T-cell (primary cell): ENCODE measurements at regions not wholly inside any gene's neighbourhood (a gene's known extent, or its start where the extent isn't known, plus 50 kb on each side); places are given as distances from the start of the nearest gene placed in this dataset.

Source experiments
- ATAC-seq, 4 experiments: fragments of 200-7000 bp in 3 of 4; fragments of 150-1000 bp in 1 of 4; cut with Tn5 transposase; replicated peaks in 1 of 4; 1 replicate in 3 of 4; 2 replicates in 1 of 4; pipeline ENCODE4 v1.10.0; 2021; ENCODE audit warnings: moderate library complexity in 3 of 4, mild to moderate bottlenecking in 2 of 4, moderate number of reproducible peaks in 1 of 4
- CTCF ChIA-PET, 2 donors: fragments of 300-600 bp; sonication (Branson Sonifier 250); formaldehyde crosslinking; loops; one replicate each; lab custom pipeline; 2022; ENCODE audit warnings: antibody characterized with exemption in 2 of 2; lab: Charles Lee
- POLR2A ChIA-PET, 2 donors: fragments of 300-600 bp; sonication (Branson Sonifier 250); formaldehyde crosslinking; loops; one replicate each; lab custom pipeline; 2022; ENCODE audit warnings: antibody characterized with exemption in 2 of 2; lab: Charles Lee
- DNase-seq, 35 experiments: peaks; one replicate each; pipeline versions ENCODE4 v3.0.0 to v3.0.0-alpha.2; 2013 to 2023
- H3K27ac ChIP-seq: one replicate; pipeline ENCODE4 v1.5.1; 2013; ENCODE audit warnings: low read length
- H3K27me3 ChIP-seq, 2 experiments: replicated peaks in 1 of 2; 1 replicate in 1 of 2; 2 replicates in 1 of 2; pipeline versions ENCODE4 v1.6.1 to v1.7.0; 2013; ENCODE audit warnings: low read length in 1 of 2, mixed read lengths in 1 of 2; ENCODE audit not compliant: control insufficient read depth in 2 of 2, insufficient read depth in 2 of 2; ENCODE audit errors: extremely low read depth in 1 of 2
- H3K36me3 ChIP-seq, 2 donors: 1 replicate in 1 of 2; 2 replicates in 1 of 2; pipeline versions ENCODE4 v1.6.1 to v1.7.0; 2013; ENCODE audit warnings: low read length in 1 of 2; ENCODE audit not compliant: control insufficient read depth in 2 of 2, insufficient read depth in 1 of 2; ENCODE audit errors: extremely low read depth in 1 of 2
- H3K4me1 ChIP-seq, 2 experiments: 1 replicate in 1 of 2; 2 replicates in 1 of 2; pipeline versions ENCODE4 v1.6.1 to v1.7.0; 2013; ENCODE audit warnings: low read length in 2 of 2, mixed read lengths in 1 of 2; ENCODE audit not compliant: insufficient read depth in 2 of 2, control insufficient read depth in 1 of 2; ENCODE audit errors: extremely low read depth in 1 of 2
- H3K4me3 ChIP-seq, 2 donors: 1 replicate in 1 of 2; 2 replicates in 1 of 2; pipeline versions ENCODE4 v1.5.1 to v1.7.0; 2013; ENCODE audit warnings: mild to moderate bottlenecking in 2 of 2, low read length in 1 of 2, moderate library complexity in 1 of 2; ENCODE audit not compliant: control insufficient read depth in 1 of 2; ENCODE audit errors: extremely low read depth in 1 of 2
- H3K9me3 ChIP-seq: 2 replicates; pipeline ENCODE4 v1.7.0; 2013
- H3K27ac Mint-ChIP-seq, 2 donors: one replicate each; pipeline ENCODE4 v1.8.0; 2020 to 2021; ENCODE audit warnings: mild to moderate bottlenecking in 2 of 2, mixed read lengths in 2 of 2
- H3K27me3 Mint-ChIP-seq, 2 donors: one replicate each; pipeline ENCODE4 v1.8.0; 2021 to 2022; ENCODE audit warnings: mixed read lengths in 2 of 2
- H3K36me3 Mint-ChIP-seq: one replicate; pipeline ENCODE4 v1.8.0; 2021; ENCODE audit warnings: mixed read lengths
- H3K4me1 Mint-ChIP-seq, 3 donors: one replicate each; pipeline ENCODE4 v1.8.0; 2020 to 2022; ENCODE audit warnings: mixed read lengths in 3 of 3, mild to moderate bottlenecking in 1 of 3
- H3K4me3 Mint-ChIP-seq, 3 donors: one replicate each; pipeline ENCODE4 v1.8.0; 2020 to 2022; ENCODE audit warnings: mild to moderate bottlenecking in 3 of 3, mixed read lengths in 3 of 3, moderate library complexity in 3 of 3
- H3K9me3 Mint-ChIP-seq, 3 donors: one replicate each; pipeline ENCODE4 v1.8.0; 2020 to 2022; ENCODE audit warnings: mixed read lengths in 3 of 3
- WGBS: methylation state at CpG from one replicate; pipeline ENCODE4 v1.1.5; 2013; ENCODE audit warnings: missing lambda C conversion rate; ENCODE audit not compliant: insufficient coverage; 5-methylcytosine and 5-hydroxymethylcytosine counted together

DNA sequence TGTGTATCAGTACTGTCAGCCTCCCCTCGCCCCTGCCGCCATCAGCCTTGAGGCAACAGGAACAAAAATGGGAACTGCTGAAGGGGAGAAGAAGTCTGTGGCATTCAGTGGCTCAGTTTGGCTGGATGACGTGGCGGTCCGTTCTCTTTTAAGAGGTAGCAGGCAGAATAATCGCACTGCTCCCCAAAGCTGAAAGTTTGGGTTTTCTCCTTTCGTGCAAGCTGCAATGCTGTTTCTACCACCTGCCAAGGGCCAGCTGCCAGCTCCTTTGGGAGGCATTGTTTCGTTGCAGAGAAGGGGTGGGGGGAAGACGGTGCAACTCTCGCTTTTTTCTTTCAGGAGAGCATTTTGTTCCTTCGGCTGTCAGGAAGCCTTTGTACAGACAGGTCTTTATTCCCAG lies 369.6 kb upstream of the RORA start:
- no peaks in the 10 kb centered on the region for H3K4me1 ChIP-seq
- ChIA-PET CTCF (no interaction called here), POLR2A (no interaction called here)

DNA sequence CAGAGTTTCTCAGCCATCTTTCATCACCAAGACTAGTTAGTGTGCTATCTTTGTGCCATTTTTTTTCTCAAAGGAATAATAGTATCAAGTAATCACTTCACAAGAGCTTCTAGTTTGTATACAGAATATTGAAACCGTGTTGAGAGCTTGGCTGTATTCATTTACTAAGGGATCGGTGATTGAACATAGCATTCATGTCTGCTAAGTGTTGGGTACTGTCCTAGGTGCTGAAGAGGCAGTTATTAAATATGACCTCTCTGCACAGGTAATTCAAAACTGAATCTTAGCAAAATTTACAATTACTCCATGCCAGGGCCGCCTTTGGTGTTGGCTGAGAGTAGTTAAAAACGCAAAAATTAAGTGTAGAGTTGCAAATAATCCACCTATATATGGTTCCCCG lies 355.3 kb upstream of the RORA start:
- ATAC-seq (no peak), DNase-seq (no peak)
- Mint-ChIP-seq H3K36me3 (no peaks in the 10 kb centered on the region), H3K27me3 (peaks cover 12 to 13% of the 10 kb centered on the region in 2 donors), H3K27ac (no peak overlapping the region), H3K4me1 (no peaks in the 10 kb centered on the region), H3K4me3 (no peak overlapping the region), H3K9me3 (peaks cover 0 to 4% (median 0%) of the 10 kb centered on the region in 3 donors)
- H3K27ac ChIP-seq, result no peak overlapping the region
- no peak overlapping the region for H3K4me3 ChIP-seq
- no peaks in the 10 kb centered on the region for H3K27me3 ChIP-seq
- no peaks in the 10 kb centered on the region for H3K36me3 ChIP-seq
- no peaks in the 10 kb centered on the region for H3K9me3 ChIP-seq
- ChIA-PET CTCF (no interaction called here), POLR2A (no interaction called here)
- WGBS, result no CpG with 5 or more reads among the region's 5 CpGs
- no peaks in the 10 kb centered on the region for H3K4me1 ChIP-seq

More for the DNA sequence above, 369.6 kb upstream of the RORA start:
- Mint-ChIP-seq H3K4me1 (no peaks in the 10 kb centered on the region), H3K27me3 (peaks cover 2 to 11% of the 10 kb centered on the region in 2 donors), H3K27ac (no peak overlapping the region), H3K4me3 (no peak overlapping the region), H3K9me3 (peaks cover 0 to 8% (median 0%) of the 10 kb centered on the region in 3 donors), H3K36me3 (no peaks in the 10 kb centered on the region)
- peaks cover 0 to 3% of the 10 kb centered on the region in 2 experiments for H3K27me3 ChIP-seq
- H3K36me3 ChIP-seq, result no peaks in the 10 kb centered on the region
- H3K4me3 ChIP-seq, result no peak overlapping the region
- H3K27ac ChIP-seq, result no peak overlapping the region
- ATAC-seq, result no peak
- 73% methylated on average over 7 of the region's 11 CpGs for WGBS
- no peaks in the 10 kb centered on the region for H3K9me3 ChIP-seq
- no peak for DNase-seq

DNA sequence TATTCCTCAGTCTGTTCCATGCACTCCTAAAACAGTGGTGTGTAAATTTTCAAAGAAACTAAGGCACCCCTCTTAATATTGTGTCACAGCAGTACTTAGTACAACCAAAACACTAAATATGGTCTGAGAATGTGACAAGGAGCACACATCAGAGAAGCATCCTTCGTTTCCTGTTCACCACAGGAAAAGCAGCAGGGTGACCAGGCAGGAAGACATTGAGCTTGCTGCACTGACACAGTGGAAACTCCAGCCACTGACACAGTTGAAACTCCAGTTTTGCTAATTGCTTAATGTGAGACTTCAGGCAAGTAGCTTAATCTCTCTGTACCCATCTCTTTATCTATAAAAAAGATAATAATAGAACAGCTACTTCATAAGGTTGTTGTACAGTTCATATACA lies 353.0 kb upstream of the RORA start:
- WGBS, result 0% methylated on average over 1 of the region's 1 CpG
- no peaks in the 10 kb centered on the region for H3K36me3 Mint-ChIP-seq

DNA sequence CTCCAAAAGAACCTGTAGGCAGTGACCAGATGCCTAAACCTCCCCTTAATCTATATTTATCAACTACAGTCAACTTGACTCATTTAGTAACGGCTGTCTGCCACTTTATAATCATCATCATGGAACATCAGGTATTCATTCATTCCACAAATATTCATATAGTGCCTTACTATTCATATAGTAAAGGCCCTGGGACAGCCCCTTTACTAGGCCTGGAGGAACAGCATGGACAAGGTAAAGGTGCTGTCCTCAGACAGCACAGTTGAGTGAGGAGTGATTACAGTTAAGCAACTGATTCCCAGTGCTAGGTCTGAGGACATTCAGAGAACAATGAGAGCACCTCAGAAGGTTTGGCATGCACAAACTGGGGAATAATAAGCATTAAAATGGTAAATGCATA lies 346.5 kb upstream of the RORA start:
- ATAC-seq (no peak), DNase-seq (no peak)
- POLR2A ChIA-PET, result no interaction called here
- CTCF ChIA-PET, result no interaction called here
- Histone ChIP-seq H3K27ac (no peak overlapping the region), H3K4me3 (no peak overlapping the region), H3K9me3 (no peaks in the 10 kb centered on the region), H3K27me3 (peaks cover 0 to 3% of the 10 kb centered on the region in 2 experiments), H3K36me3 (no peaks in the 10 kb centered on the region), H3K4me1 (no peaks in the 10 kb centered on the region)
- Mint-ChIP-seq H3K9me3 (peaks cover 0 to 7% (median 2%) of the 10 kb centered on the region in 3 donors), H3K27ac (no peak overlapping the region), H3K4me3 (no peak overlapping the region), H3K27me3 (peaks cover 16 to 17% of the 10 kb centered on the region in 2 donors), H3K36me3 (no peaks in the 10 kb centered on the region), H3K4me1 (no peaks in the 10 kb centered on the region)
- no CpG with 5 or more reads among the region's 1 CpG for WGBS

More for the DNA sequence above, 353.0 kb upstream of the RORA start:
- peaks cover 16 to 19% of the 10 kb centered on the region in 2 donors for H3K27me3 Mint-ChIP-seq
- Histone ChIP-seq H3K36me3 (no peaks in the 10 kb centered on the region), H3K4me1 (no peaks in the 10 kb centered on the region), H3K27me3 (peaks cover 0 to 3% of the 10 kb centered on the region in 2 experiments), H3K9me3 (no peaks in the 10 kb centered on the region), H3K4me3 (no peak overlapping the region), H3K27ac (no peak overlapping the region)
- H3K4me1 Mint-ChIP-seq, result no peaks in the 10 kb centered on the region
- peaks cover 0 to 4% (median under 1%) of the 10 kb centered on the region in 3 donors for H3K9me3 Mint-ChIP-seq
- H3K4me3 Mint-ChIP-seq, result no peak overlapping the region
- no peak for DNase-seq
- ChIA-PET CTCF (no interaction called here), POLR2A (no interaction called here)
- no peak for ATAC-seq
- no peak overlapping the region for H3K27ac Mint-ChIP-seq

DNA sequence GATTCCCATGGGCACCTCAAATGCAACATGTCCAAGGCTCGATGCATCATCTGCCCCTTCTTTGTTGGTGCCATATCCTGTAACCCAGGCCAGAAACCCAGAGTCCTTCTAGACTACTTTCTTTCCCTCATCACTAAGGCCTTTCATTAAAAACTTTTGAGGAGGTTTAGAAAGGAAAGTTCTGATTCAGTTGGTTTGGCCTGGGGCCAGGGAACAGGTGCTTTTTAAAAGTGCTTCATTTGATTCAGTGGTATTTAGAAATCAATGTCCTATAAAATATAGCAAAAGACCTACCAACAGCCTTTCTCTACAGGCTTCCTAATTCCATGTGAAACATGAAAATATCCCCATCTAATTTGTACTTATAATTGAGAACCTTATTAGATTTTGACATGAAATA lies 341.9 kb upstream of the RORA start:
- Histone ChIP-seq H3K27me3 (no peaks in the 10 kb centered on the region), H3K27ac (no peak overlapping the region), H3K9me3 (no peaks in the 10 kb centered on the region), H3K4me1 (no peaks in the 10 kb centered on the region), H3K36me3 (no peaks in the 10 kb centered on the region), H3K4me3 (no peak overlapping the region)
- H3K27me3 Mint-ChIP-seq, result peaks cover 5 to 13% of the 10 kb centered on the region in 2 donors
- ATAC-seq, result no peak
- no CpG with 5 or more reads among the region's 1 CpG for WGBS
- H3K9me3 Mint-ChIP-seq, result peaks cover 0 to 2% (median 0%) of the 10 kb centered on the region in 3 donors
- H3K27ac Mint-ChIP-seq, result no peak overlapping the region
- no peaks in the 10 kb centered on the region for H3K4me1 Mint-ChIP-seq
- H3K36me3 Mint-ChIP-seq, result no peaks in the 10 kb centered on the region
- ChIA-PET CTCF (no interaction called here), POLR2A (no interaction called here)
- DNase-seq, result no peak
- no peak overlapping the region for H3K4me3 Mint-ChIP-seq

DNA sequence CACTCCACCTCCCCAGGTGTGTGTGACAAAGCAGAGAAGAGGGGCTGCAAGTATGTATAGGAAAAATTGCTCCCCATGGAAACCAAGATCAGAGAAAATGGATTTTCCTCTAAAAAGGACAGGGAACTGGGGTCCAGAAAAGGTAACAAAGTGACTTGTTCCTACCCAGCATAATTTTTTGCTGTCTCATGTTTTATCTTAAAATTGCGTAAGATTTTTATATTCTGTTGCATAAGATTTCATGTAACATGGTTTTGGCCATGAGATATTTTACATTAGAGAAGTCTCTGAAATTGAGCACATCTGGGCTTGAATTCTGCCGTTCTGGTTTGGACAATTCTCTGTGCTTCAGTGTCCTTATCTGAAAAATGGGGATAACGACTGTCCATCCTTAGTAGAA lies 335.7 kb upstream of the RORA start:
- no peak overlapping the region for H3K4me3 ChIP-seq
- H3K27ac Mint-ChIP-seq, result no peak overlapping the region
- no peaks in the 10 kb centered on the region for H3K36me3 ChIP-seq
- ChIA-PET POLR2A (no interaction called here), CTCF (no interaction called here)
- WGBS, result 100% methylated on average over 1 of the region's 3 CpGs
- H3K27me3 Mint-ChIP-seq, result peaks cover 24 to 42% of the 10 kb centered on the region in 2 donors
- no peaks in the 10 kb centered on the region for H3K9me3 Mint-ChIP-seq
- no peaks in the 10 kb centered on the region for H3K36me3 Mint-ChIP-seq
- H3K27ac ChIP-seq, result no peak overlapping the region
- no peaks in the 10 kb centered on the region for H3K4me1 Mint-ChIP-seq
- peaks cover 0 to 4% of the 10 kb centered on the region in 2 experiments for H3K27me3 ChIP-seq
- no peaks in the 10 kb centered on the region for H3K4me1 ChIP-seq
- H3K9me3 ChIP-seq, result no peaks in the 10 kb centered on the region
- DNase-seq (no peak), ATAC-seq (no peak)
- no peak overlapping the region for H3K4me3 Mint-ChIP-seq
